H9 (cell line): ENCODE measurements at regions not wholly inside any gene's neighbourhood (a gene's known extent, or its start where the extent isn't known, plus 50 kb on each side); places are given as distances from the start of the nearest gene placed in this dataset.

ENCODE experiments used
- DNase-seq: peaks from one replicate; pipeline ENCODE4 v3.0.0-alpha.2; 2017
- H2AFZ ChIP-seq: one replicate; pipeline ENCODE4 v1.6.1; 2013; ENCODE audit warnings: mild to moderate bottlenecking, low read length, control low read depth, moderate library complexity
- H2AK5ac ChIP-seq: 2 replicates; pipeline ENCODE4 v1.6.1; 2013; ENCODE audit warnings: low read length, control low read depth, mixed read lengths; ENCODE audit not compliant: insufficient read length
- H2BK120ac ChIP-seq: one replicate; pipeline ENCODE4 v1.6.1; 2013; ENCODE audit warnings: low read depth, mild to moderate bottlenecking, low read length, control low read depth, inconsistent platforms; ENCODE audit not compliant: poor library complexity, severe bottlenecking
- H2BK12ac ChIP-seq: 2 replicates; pipeline ENCODE4 v1.6.1; 2013; ENCODE audit warnings: low read length, control low read depth, mixed read lengths, low read depth; ENCODE audit not compliant: insufficient read length
- H2BK15ac ChIP-seq: 2 replicates; pipeline ENCODE4 v1.6.1; 2013; ENCODE audit warnings: low read depth, low read length, control low read depth
- H2BK20ac ChIP-seq: one replicate; pipeline ENCODE4 v1.6.1; 2013; ENCODE audit warnings: low read depth, mild to moderate bottlenecking, low read length, control low read depth, inconsistent platforms; ENCODE audit not compliant: poor library complexity, severe bottlenecking
- H2BK5ac ChIP-seq: 2 replicates; pipeline ENCODE4 v1.6.1; 2013; ENCODE audit warnings: low read length, control low read depth, mixed read lengths; ENCODE audit not compliant: insufficient read length
- H3K14ac ChIP-seq: 2 replicates; pipeline ENCODE4 v1.6.1; 2013; ENCODE audit warnings: low read length, control low read depth; ENCODE audit not compliant: insufficient read depth
- H3K18ac ChIP-seq: 2 replicates; pipeline ENCODE4 v1.6.1; 2013; ENCODE audit warnings: low read depth, mild to moderate bottlenecking, mixed read lengths, low read length, control low read depth; ENCODE audit not compliant: insufficient read length
- H3K23ac ChIP-seq: 2 replicates; pipeline ENCODE4 v1.6.1; 2013; ENCODE audit warnings: low read length, control low read depth, mixed read lengths, low read depth; ENCODE audit not compliant: insufficient read length
- H3K23me2 ChIP-seq: 2 replicates; pipeline ENCODE4 v1.6.1; 2013; ENCODE audit warnings: low read depth, mild to moderate bottlenecking, mixed read lengths, low read length, control low read depth; ENCODE audit not compliant: insufficient read length, poor library complexity, severe bottlenecking
- H3K27ac ChIP-seq: 2 replicates; pipeline ENCODE4 v1.5.1; 2013; ENCODE audit warnings: low read length, control low read depth, mixed read lengths, low read depth; ENCODE audit not compliant: insufficient read length
- H3K27me3 ChIP-seq: 2 replicates; pipeline ENCODE4 v1.6.1; 2013; ENCODE audit warnings: low read length, control low read depth, inconsistent platforms; ENCODE audit not compliant: insufficient read depth
- H3K4ac ChIP-seq: 2 replicates; pipeline ENCODE4 v1.6.1; 2013; ENCODE audit warnings: low read depth, mild to moderate bottlenecking, control low read depth, inconsistent platforms, low read length, moderate library complexity
- H3K4me1 ChIP-seq: 2 replicates; pipeline ENCODE4 v1.6.1; 2013; ENCODE audit warnings: low read length, control low read depth, inconsistent platforms; ENCODE audit not compliant: insufficient read depth
- H3K4me2 ChIP-seq: 2 replicates; pipeline ENCODE4 v1.6.1; 2013; ENCODE audit warnings: low read length, control low read depth, mixed read lengths; ENCODE audit not compliant: insufficient read length, insufficient read depth
- H3K56ac ChIP-seq: 2 replicates; pipeline ENCODE4 v1.6.1; 2013; ENCODE audit warnings: low read depth, mild to moderate bottlenecking, mixed read lengths, low read length, control low read depth; ENCODE audit not compliant: insufficient read length
- H3K79me1 ChIP-seq: 2 replicates; pipeline ENCODE4 v1.6.1; 2013; ENCODE audit warnings: low read depth, mild to moderate bottlenecking, moderate library complexity, low read length, control low read depth, inconsistent platforms; ENCODE audit not compliant: insufficient read depth, poor library complexity, severe bottlenecking
- H3K79me2 ChIP-seq: 2 replicates; pipeline ENCODE4 v1.6.1; 2013; ENCODE audit warnings: low read length, control low read depth, inconsistent platforms; ENCODE audit not compliant: insufficient read depth
- H3K9ac ChIP-seq: 2 replicates; pipeline ENCODE4 v1.6.1; 2013; ENCODE audit warnings: low read length, control low read depth, mixed read lengths; ENCODE audit not compliant: insufficient read length; ENCODE audit errors: extremely low read depth
- H3K9me3 ChIP-seq: one replicate; pipeline ENCODE4 v1.6.1; 2013; ENCODE audit warnings: low read depth, low read length, inconsistent platforms; ENCODE audit not compliant: control insufficient read depth
- H3T11ph ChIP-seq: one replicate; pipeline ENCODE4 v1.6.1; 2013; ENCODE audit warnings: mild to moderate bottlenecking, low read length, control low read depth, inconsistent platforms
- H4K20me1 ChIP-seq: one replicate; pipeline ENCODE4 v1.6.1; 2013; ENCODE audit not compliant: control insufficient read depth, insufficient read length, insufficient read depth
- H4K5ac ChIP-seq: 2 replicates; pipeline ENCODE4 v1.6.1; 2013; ENCODE audit warnings: low read depth, mild to moderate bottlenecking, mixed read lengths, low read length, control low read depth; ENCODE audit not compliant: insufficient read length
- H4K8ac ChIP-seq: replicated peaks from 2 replicates; pipeline ENCODE4 v1.6.1; 2013; ENCODE audit warnings: low read length, control low read depth, mixed read lengths, low read depth; ENCODE audit not compliant: insufficient read length
- H4K91ac ChIP-seq: 2 replicates; pipeline ENCODE4 v1.6.1; 2013; ENCODE audit warnings: low read depth, mild to moderate bottlenecking, moderate library complexity, mixed read lengths, low read length, control low read depth; ENCODE audit not compliant: insufficient read length
- H3K27ac Mint-ChIP-seq, 3 experiments: 2 replicates in 2 of 3; 3 replicates in 1 of 3; pipeline ENCODE4 v1.8.0; 2020 to 2021; ENCODE audit warnings: mixed read lengths in 3 of 3, mild to moderate bottlenecking in 1 of 3, moderate library complexity in 1 of 3
- H3K27me3 Mint-ChIP-seq: 2 replicates; pipeline ENCODE4 v1.8.0; 2021; ENCODE audit warnings: low read depth, mild to moderate bottlenecking, moderate library complexity, mixed read lengths
- H3K36me3 Mint-ChIP-seq, 3 experiments: 2 replicates in 2 of 3; 3 replicates in 1 of 3; pipeline ENCODE4 v1.8.0; 2020 to 2021; ENCODE audit warnings: low read depth in 3 of 3, mixed read lengths in 3 of 3; ENCODE audit not compliant: insufficient read depth in 1 of 3
- H3K4me1 Mint-ChIP-seq, 2 experiments: 2 replicates each; pipeline ENCODE4 v1.8.0; 2020; ENCODE audit warnings: mixed read lengths in 2 of 2
- H3K4me3 Mint-ChIP-seq, 2 experiments: 2 replicates in 1 of 2; 3 replicates in 1 of 2; pipeline ENCODE4 v1.8.0; 2020 to 2021; ENCODE audit warnings: mild to moderate bottlenecking in 2 of 2, mixed read lengths in 2 of 2, moderate library complexity in 1 of 2
- H3K9me3 Mint-ChIP-seq, 2 experiments: 2 replicates in 1 of 2; 3 replicates in 1 of 2; pipeline ENCODE4 v1.8.0; 2020; ENCODE audit warnings: mild to moderate bottlenecking in 2 of 2, mixed read lengths in 2 of 2, moderate library complexity in 1 of 2
- WGBS: extraction: QIAGEN DNeasy Blood & Tissue Kit; methylation state at CpG from one replicate; pipeline ENCODE4 v1.1.7; 2013; ENCODE audit warnings: missing lambda C conversion rate, low lambda C conversion rate, mixed read lengths; ENCODE audit not compliant: insufficient read length; ENCODE audit errors: extremely low coverage; 5-methylcytosine and 5-hydroxymethylcytosine counted together
- TF ChIP-seq, protein P1 (sequence below): fragments of 200-600 bp; sonication (generic); conservative IDR thresholded peaks from 3 replicates; pipeline ENCODE4 v1.8.0; 2021; ENCODE audit warnings: antibody characterized with exemption, mild to moderate bottlenecking

DNA sequence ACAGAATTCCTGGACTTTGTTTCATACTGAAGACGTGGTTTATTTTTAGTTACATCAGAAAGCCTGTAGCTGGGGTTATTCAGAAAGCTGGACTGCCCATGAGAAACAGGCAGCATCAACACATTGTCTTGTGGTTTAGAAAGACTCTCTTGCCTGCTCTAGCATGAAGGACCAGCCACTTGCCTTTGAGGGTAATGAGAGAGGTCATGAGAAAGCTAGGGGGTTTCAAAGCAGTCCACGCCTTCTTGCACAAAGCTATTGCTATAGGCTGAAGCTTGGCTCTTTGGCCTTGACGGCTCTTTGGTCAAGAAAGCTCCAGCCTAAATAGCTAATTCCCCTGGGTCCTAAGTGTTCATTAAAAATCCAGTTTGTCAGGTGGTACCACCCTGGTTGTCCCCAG lies 208.1 kb downstream of the PRDM2 start:
- H3K79me1 ChIP-seq = no peaks in the 10 kb centered on the region
- peaks cover 38% of the 10 kb centered on the region for H3K27me3 Mint-ChIP-seq
- H3K27ac ChIP-seq = no peak overlapping the region

More for the DNA sequence above, 208.1 kb downstream of the PRDM2 start:
- H3K79me2 ChIP-seq = no peaks in the 10 kb centered on the region
- no peaks in the 10 kb centered on the region for H3K4me1 ChIP-seq
- no peak overlapping the region for H2AK5ac ChIP-seq
- no peak overlapping the region for H3K18ac ChIP-seq
- no peak overlapping the region for H3T11ph ChIP-seq
- no peak overlapping the region for H4K91ac ChIP-seq
- no peak overlapping the region for H2BK15ac ChIP-seq
- H4K20me1 ChIP-seq = no peaks in the 10 kb centered on the region
- H3K9ac ChIP-seq = no peak overlapping the region
- Mint-ChIP-seq H3K27ac (no peak overlapping the region), H3K36me3 (no peaks in the 10 kb centered on the region; a peak in 1 of 7 replicates), H3K4me3 (no peak overlapping the region), H3K4me1 (no peaks in the 10 kb centered on the region), H3K9me3 (peaks cover 8 to 11% of the 10 kb centered on the region in 2 experiments; a peak in 3 of 5 replicates)
- no peak overlapping the region for H3K4me2 ChIP-seq
- H2AFZ ChIP-seq = no peak overlapping the region
- H4K5ac ChIP-seq = no peak overlapping the region
- H3K9me3 ChIP-seq = no peaks in the 10 kb centered on the region
- H2BK12ac ChIP-seq = no peak overlapping the region
- H2BK20ac ChIP-seq = no peak overlapping the region
- H3K23me2 ChIP-seq = no peaks in the 10 kb centered on the region
- no peak overlapping the region for H3K56ac ChIP-seq
- TF ChIP-seq, protein P1, sequence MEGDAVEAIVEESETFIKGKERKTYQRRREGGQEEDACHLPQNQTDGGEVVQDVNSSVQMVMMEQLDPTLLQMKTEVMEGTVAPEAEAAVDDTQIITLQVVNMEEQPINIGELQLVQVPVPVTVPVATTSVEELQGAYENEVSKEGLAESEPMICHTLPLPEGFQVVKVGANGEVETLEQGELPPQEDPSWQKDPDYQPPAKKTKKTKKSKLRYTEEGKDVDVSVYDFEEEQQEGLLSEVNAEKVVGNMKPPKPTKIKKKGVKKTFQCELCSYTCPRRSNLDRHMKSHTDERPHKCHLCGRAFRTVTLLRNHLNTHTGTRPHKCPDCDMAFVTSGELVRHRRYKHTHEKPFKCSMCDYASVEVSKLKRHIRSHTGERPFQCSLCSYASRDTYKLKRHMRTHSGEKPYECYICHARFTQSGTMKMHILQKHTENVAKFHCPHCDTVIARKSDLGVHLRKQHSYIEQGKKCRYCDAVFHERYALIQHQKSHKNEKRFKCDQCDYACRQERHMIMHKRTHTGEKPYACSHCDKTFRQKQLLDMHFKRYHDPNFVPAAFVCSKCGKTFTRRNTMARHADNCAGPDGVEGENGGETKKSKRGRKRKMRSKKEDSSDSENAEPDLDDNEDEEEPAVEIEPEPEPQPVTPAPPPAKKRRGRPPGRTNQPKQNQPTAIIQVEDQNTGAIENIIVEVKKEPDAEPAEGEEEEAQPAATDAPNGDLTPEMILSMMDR = no peak
- H3K27me3 ChIP-seq = no peaks in the 10 kb centered on the region
- no peak overlapping the region for H4K8ac ChIP-seq
- WGBS = no CpG with 5 or more reads among the region's 3 CpGs
- H3K4ac ChIP-seq = no peak overlapping the region
- no peak overlapping the region for H2BK120ac ChIP-seq
- DNase-seq = no peak
- H3K14ac ChIP-seq = no peak overlapping the region
- no peak overlapping the region for H2BK5ac ChIP-seq
- no peak overlapping the region for H3K23ac ChIP-seq
